ENCODE measurements at regions not wholly inside any gene's neighbourhood (a gene's known extent, or its start where the extent isn't known, plus 50 kb on each side); places are given as distances from the start of the nearest gene placed in this dataset.

GRCh38 chr6:51105357-51105756 lies 286.7 kb downstream of the TFAP2B start:
- no peaks in the 10 kb centered on the region for H3K4me1 Mint-ChIP-seq (ENCODE audit: low read depth, unreplicated experiment)
- no peak overlapping the region for H3K27ac Mint-ChIP-seq (ENCODE audit: unreplicated experiment)
- no peak overlapping the region for H3K4me3 Mint-ChIP-seq (ENCODE audit: unreplicated experiment)
- TF ChIP-seq CTCF (IDR thresholded peaks at IDR 0.05; ENCODE audit: partially characterized antibody, unreplicated experiment): no peak
- H3K36me3 Mint-ChIP-seq (ENCODE audit: unreplicated experiment): no peaks in the 10 kb centered on the region
- no peaks in the 10 kb centered on the region for H3K9me3 Mint-ChIP-seq (ENCODE audit: unreplicated experiment)
- no peaks in the 10 kb centered on the region for H3K27me3 Mint-ChIP-seq (ENCODE audit: unreplicated experiment)
- no peak for DNase-seq

GRCh38 chr6:51107769-51108203 lies 289.1 kb downstream of the TFAP2B start:
- DNase-seq: no peak
- H3K27ac Mint-ChIP-seq (ENCODE audit: unreplicated experiment): no peak overlapping the region
- no peaks in the 10 kb centered on the region for H3K9me3 Mint-ChIP-seq (ENCODE audit: unreplicated experiment)
- H3K27me3 Mint-ChIP-seq (ENCODE audit: unreplicated experiment): no peaks in the 10 kb centered on the region
- TF ChIP-seq CTCF (IDR thresholded peaks at IDR 0.05; ENCODE audit: partially characterized antibody, unreplicated experiment): no peak
- H3K4me1 Mint-ChIP-seq (ENCODE audit: low read depth, unreplicated experiment): no peaks in the 10 kb centered on the region
- no peak overlapping the region for H3K4me3 Mint-ChIP-seq (ENCODE audit: unreplicated experiment)
- no peaks in the 10 kb centered on the region for H3K36me3 Mint-ChIP-seq (ENCODE audit: unreplicated experiment)

- H3K4me3 Mint-ChIP-seq (ENCODE audit: unreplicated experiment): no peak overlapping the region
- no peaks in the 10 kb centered on the region for H3K27me3 Mint-ChIP-seq (ENCODE audit: unreplicated experiment)
- no peaks in the 10 kb centered on the region for H3K36me3 Mint-ChIP-seq (ENCODE audit: unreplicated experiment)
- no peaks in the 10 kb centered on the region for H3K9me3 Mint-ChIP-seq (ENCODE audit: unreplicated experiment)
- no peak for DNase-seq
- no peaks in the 10 kb centered on the region for H3K4me1 Mint-ChIP-seq (ENCODE audit: low read depth, unreplicated experiment)
- no peak overlapping the region for H3K27ac Mint-ChIP-seq (ENCODE audit: unreplicated experiment)
- no peak for TF ChIP-seq CTCF (IDR thresholded peaks at IDR 0.05; ENCODE audit: partially characterized antibody, unreplicated experiment)
Measured at GRCh38 chr6:51108563-51109234, 290.0 kb downstream of the TFAP2B start.

- Mint-ChIP-seq H3K4me3 (ENCODE audit: unreplicated experiment) (no peak overlapping the region), H3K9me3 (ENCODE audit: unreplicated experiment) (no peaks in the 10 kb centered on the region), H3K36me3 (ENCODE audit: unreplicated experiment) (no peaks in the 10 kb centered on the region), H3K4me1 (ENCODE audit: low read depth, unreplicated experiment) (no peaks in the 10 kb centered on the region), H3K27me3 (ENCODE audit: unreplicated experiment) (peaks cover 5% of the 10 kb centered on the region), H3K27ac (ENCODE audit: unreplicated experiment) (no peak overlapping the region)
- no peak for TF ChIP-seq CTCF (IDR thresholded peaks at IDR 0.05; ENCODE audit: partially characterized antibody, unreplicated experiment)
- no peak for DNase-seq
Measured at GRCh38 chr6:51112731-51113130, 294.1 kb downstream of the TFAP2B start.

- Mint-ChIP-seq H3K36me3 (ENCODE audit: unreplicated experiment) (no peaks in the 10 kb centered on the region), H3K9me3 (ENCODE audit: unreplicated experiment) (no peaks in the 10 kb centered on the region), H3K4me1 (ENCODE audit: low read depth, unreplicated experiment) (no peaks in the 10 kb centered on the region), H3K27me3 (ENCODE audit: unreplicated experiment) (peaks cover 5% of the 10 kb centered on the region), H3K27ac (ENCODE audit: unreplicated experiment) (no peak overlapping the region), H3K4me3 (ENCODE audit: unreplicated experiment) (no peak overlapping the region)
- DNase-seq: no peak
- TF ChIP-seq CTCF (IDR thresholded peaks at IDR 0.05; ENCODE audit: partially characterized antibody, unreplicated experiment): no peak
Measured at GRCh38 chr6:51116723-51117122, 298.1 kb downstream of the TFAP2B start.

All from glutamatergic neuron (in vitro differentiated cells).